ENCODE measurements at regions not wholly inside any gene's neighbourhood (a gene's known extent, or its start where the extent isn't known, plus 50 kb on each side); places are given as distances from the start of the nearest gene placed in this dataset.
"Not testable (repeated sequence)": the region's sequence is repeated elsewhere in the genome, so short reads cannot be mapped to it uniquely, and the experiment has no call there.

- Mint-ChIP-seq H3K9me3 (no peaks in the 10 kb centered on the region), H3K27me3 (ENCODE audit: low read depth) (no peaks in the 10 kb centered on the region), H3K27ac (no peak overlapping the region), H3K36me3 (ENCODE audit: insufficient read depth in 2 of 2) (no peaks in the 10 kb centered on the region), H3K4me3 (no peak overlapping the region), H3K4me1 (ENCODE audit: low read depth) (no peaks in the 10 kb centered on the region)
- ATAC-seq (replicated peaks in 1 of 2) (no peak), DNase-seq (no peak)
Measured at GRCh38 chr20:23299673-23300050, 50.9 kb upstream of the NXT1 start.

- DNase-seq (no peak), ATAC-seq (replicated peaks in 1 of 2) (no peak)
- no peaks in the 10 kb centered on the region for H3K9me3 Mint-ChIP-seq
- no peak overlapping the region for H3K4me3 Mint-ChIP-seq
- H3K27ac Mint-ChIP-seq = no peak overlapping the region
- H3K4me1 Mint-ChIP-seq (ENCODE audit: low read depth) = no peaks in the 10 kb centered on the region
- no peaks in the 10 kb centered on the region for H3K27me3 Mint-ChIP-seq (ENCODE audit: low read depth)
- H3K36me3 Mint-ChIP-seq (ENCODE audit: insufficient read depth in 2 of 2) = no peaks in the 10 kb centered on the region
Measured at GRCh38 chr20:23298926-23299672, 51.5 kb upstream of the NXT1 start.

- Mint-ChIP-seq H3K27me3 (ENCODE audit: low read depth) (no peaks in the 10 kb centered on the region), H3K27ac (no peak overlapping the region), H3K36me3 (ENCODE audit: insufficient read depth in 2 of 2) (no peaks in the 10 kb centered on the region), H3K4me3 (no peak overlapping the region), H3K4me1 (ENCODE audit: low read depth) (no peaks in the 10 kb centered on the region), H3K9me3 (no peaks in the 10 kb centered on the region)
- ATAC-seq (replicated peaks in 1 of 2) (no peak), DNase-seq (no peak)
Measured at GRCh38 chr20:23298155-23298554, 52.4 kb upstream of the NXT1 start.

- H3K4me1 Mint-ChIP-seq (ENCODE audit: low read depth) = no peaks in the 10 kb centered on the region
- H3K9me3 Mint-ChIP-seq = no peaks in the 10 kb centered on the region
- no peak for DNase-seq
- no peak overlapping the region for H3K4me3 Mint-ChIP-seq
- no peak for ATAC-seq (replicated peaks in 1 of 2)
- H3K36me3 Mint-ChIP-seq (ENCODE audit: insufficient read depth in 2 of 2) = no peaks in the 10 kb centered on the region
- no peak overlapping the region for H3K27ac Mint-ChIP-seq
- H3K27me3 Mint-ChIP-seq (ENCODE audit: low read depth) = no peaks in the 10 kb centered on the region
Measured at GRCh38 chr20:23296841-23297701, 53.5 kb upstream of the NXT1 start.

- H3K9me3 Mint-ChIP-seq = no peaks in the 10 kb centered on the region
- H3K27ac Mint-ChIP-seq = no peak overlapping the region
- H3K27me3 Mint-ChIP-seq (ENCODE audit: low read depth) = peaks cover 3% of the 10 kb centered on the region
- no peaks in the 10 kb centered on the region for H3K4me1 Mint-ChIP-seq (ENCODE audit: low read depth)
- no peak for DNase-seq
- no peaks in the 10 kb centered on the region for H3K36me3 Mint-ChIP-seq (ENCODE audit: insufficient read depth in 2 of 2)
- H3K4me3 Mint-ChIP-seq = no peak overlapping the region
- no peak for ATAC-seq (replicated peaks in 1 of 2)
Measured at GRCh38 chr20:23295934-23296333, 54.7 kb upstream of the NXT1 start.

GRCh38 chr20:23294671-23295070 is 55.9 kb upstream of the NXT1 start:
- Mint-ChIP-seq H3K27ac (no peak overlapping the region), H3K9me3 (no peaks in the 10 kb centered on the region), H3K4me1 (ENCODE audit: low read depth) (no peaks in the 10 kb centered on the region), H3K27me3 (ENCODE audit: low read depth) (peaks cover 9% of the 10 kb centered on the region), H3K36me3 (ENCODE audit: insufficient read depth in 2 of 2) (no peaks in the 10 kb centered on the region), H3K4me3 (no peak overlapping the region)
- ATAC-seq (replicated peaks in 1 of 2) (no peak), DNase-seq (no peak)

- no peak overlapping the region for H3K27ac Mint-ChIP-seq
- H3K4me1 Mint-ChIP-seq (ENCODE audit: low read depth) = no peaks in the 10 kb centered on the region
- ATAC-seq (replicated peaks in 1 of 2) (no peak), DNase-seq (no peak)
- H3K27me3 Mint-ChIP-seq (ENCODE audit: low read depth) = peaks cover 9% of the 10 kb centered on the region
- no peaks in the 10 kb centered on the region for H3K36me3 Mint-ChIP-seq (ENCODE audit: insufficient read depth in 2 of 2)
- H3K9me3 Mint-ChIP-seq = no peaks in the 10 kb centered on the region
- no peak overlapping the region for H3K4me3 Mint-ChIP-seq
Measured at GRCh38 chr20:23294166-23294565, 56.4 kb upstream of the NXT1 start.

- Mint-ChIP-seq H3K4me1 (ENCODE audit: low read depth) (no peaks in the 10 kb centered on the region), H3K36me3 (ENCODE audit: insufficient read depth in 2 of 2) (no peaks in the 10 kb centered on the region), H3K27me3 (ENCODE audit: low read depth) (peaks cover 9% of the 10 kb centered on the region), H3K9me3 (no peaks in the 10 kb centered on the region), H3K4me3 (no peak overlapping the region), H3K27ac (no peak overlapping the region)
- DNase-seq (no peak), ATAC-seq (replicated peaks in 1 of 2) (no peak)
Measured at GRCh38 chr20:23293689-23294088, 56.9 kb upstream of the NXT1 start.

GRCh38 chr20:23292311-23292710 is 58.3 kb upstream of the NXT1 start:
- not testable (repeated sequence) for ATAC-seq (replicated peaks in 1 of 2); H3K4me1 Mint-ChIP-seq (ENCODE audit: low read depth); H3K36me3 Mint-ChIP-seq (ENCODE audit: insufficient read depth in 2 of 2); H3K27ac Mint-ChIP-seq; DNase-seq; H3K9me3 Mint-ChIP-seq; H3K27me3 Mint-ChIP-seq (ENCODE audit: low read depth); H3K4me3 Mint-ChIP-seq

GRCh38 chr20:23291575-23292240 is 58.9 kb upstream of the NXT1 start:
- Mint-ChIP-seq H3K4me3 (no peak overlapping the region), H3K36me3 (ENCODE audit: insufficient read depth in 2 of 2) (no peaks in the 10 kb centered on the region), H3K9me3 (no peaks in the 10 kb centered on the region), H3K27ac (no peak overlapping the region), H3K4me1 (ENCODE audit: low read depth) (no peaks in the 10 kb centered on the region), H3K27me3 (ENCODE audit: low read depth) (peaks cover 9% of the 10 kb centered on the region)
- ATAC-seq (replicated peaks in 1 of 2) = no peak
- no peak for DNase-seq

- H3K4me1 Mint-ChIP-seq (ENCODE audit: low read depth) = no peaks in the 10 kb centered on the region
- no peaks in the 10 kb centered on the region for H3K36me3 Mint-ChIP-seq (ENCODE audit: insufficient read depth in 2 of 2)
- no peak for ATAC-seq (replicated peaks in 1 of 2)
- peaks cover 9% of the 10 kb centered on the region for H3K27me3 Mint-ChIP-seq (ENCODE audit: low read depth)
- no peaks in the 10 kb centered on the region for H3K9me3 Mint-ChIP-seq
- H3K27ac Mint-ChIP-seq = no peak overlapping the region
- H3K4me3 Mint-ChIP-seq = no peak overlapping the region
- no peak for DNase-seq
Measured at GRCh38 chr20:23290761-23291574, 59.6 kb upstream of the NXT1 start.

- no peak for DNase-seq
- H3K4me1 Mint-ChIP-seq (ENCODE audit: low read depth) = no peaks in the 10 kb centered on the region
- no peak overlapping the region for H3K4me3 Mint-ChIP-seq
- no peaks in the 10 kb centered on the region for H3K36me3 Mint-ChIP-seq (ENCODE audit: insufficient read depth in 2 of 2)
- peaks cover 9% of the 10 kb centered on the region for H3K27me3 Mint-ChIP-seq (ENCODE audit: low read depth)
- no peaks in the 10 kb centered on the region for H3K9me3 Mint-ChIP-seq
- H3K27ac Mint-ChIP-seq = no peak overlapping the region
- no peak for ATAC-seq (replicated peaks in 1 of 2)
Measured at GRCh38 chr20:23289724-23290395, 60.7 kb upstream of the NXT1 start.
